ENCODE measurements at regions not wholly inside any gene's neighbourhood (a gene's known extent, or its start where the extent isn't known, plus 50 kb on each side); places are given as distances from the start of the nearest gene placed in this dataset.

DNA sequence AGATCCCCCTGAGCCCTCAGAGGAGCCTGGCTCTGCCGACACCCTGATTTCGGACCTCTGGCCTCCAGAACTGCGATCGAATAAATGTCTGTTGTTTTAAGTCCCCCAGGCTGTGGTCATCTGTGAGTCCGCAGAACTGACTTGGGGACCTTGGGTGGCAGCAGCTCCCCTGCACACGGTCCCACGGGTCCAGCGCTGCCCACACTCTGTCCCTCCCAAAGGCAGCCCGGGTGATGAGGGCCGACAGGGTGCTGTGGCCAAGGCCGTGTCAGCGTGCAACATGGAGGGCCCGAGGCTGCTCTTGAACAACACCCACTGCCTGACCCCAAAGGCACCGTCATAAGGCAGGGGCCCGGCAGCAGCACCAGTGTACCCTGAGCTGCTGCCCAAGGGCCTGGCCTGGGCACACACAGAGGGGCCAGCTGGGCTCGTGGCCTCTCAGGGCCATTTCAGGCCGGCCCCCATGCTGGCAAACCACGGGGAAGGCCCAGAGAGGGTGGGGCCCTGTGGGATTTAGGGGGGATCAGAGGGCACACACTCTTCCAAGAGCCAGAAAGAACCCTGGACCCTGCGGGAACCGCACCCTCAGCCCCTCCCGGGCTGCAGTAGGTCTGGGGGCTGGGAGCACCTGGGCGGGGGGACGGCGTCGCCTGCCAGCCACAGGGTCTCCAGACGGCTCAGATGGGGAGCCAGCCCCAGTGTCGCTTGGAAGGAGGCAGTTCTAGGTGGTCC, 77.1 kb upstream of the PRR5 start:
- TF ChIP-seq EZH2 (IDR thresholded peaks at IDR 0.05; ENCODE audit: borderline replicate concordance, low read depth, low read length, poor library complexity, severe bottlenecking) (no peak), CTCF (conservative IDR thresholded peaks at IDR 0.05; ENCODE audit: low read depth, low read length) (no peak)

Data from A673 (cell line).